ENCODE measurements at regions not wholly inside any gene's neighbourhood (a gene's known extent, or its start where the extent isn't known, plus 50 kb on each side); places are given as distances from the start of the nearest gene placed in this dataset.

- H3K4me3 ChIP-seq = no peak overlapping the region
- H3K4me1 ChIP-seq = no peaks in the 10 kb centered on the region
- H3K9me3 ChIP-seq = no peaks in the 10 kb centered on the region
- H3K36me3 ChIP-seq = no peaks in the 10 kb centered on the region
- peaks cover 0 to 7% (median 0%) of the 10 kb centered on the region in 4 donors for H3K27me3 ChIP-seq
- TF ChIP-seq POLR2A (IDR thresholded peaks at IDR 0.05) (no peak), CTCF (IDR thresholded peaks at IDR 0.05) (no peak)
- no peak overlapping the region for H3K27ac ChIP-seq
- intact Hi-C loops (cut with DNase I) = no loop called here
- no peak for DNase-seq
- WGBS, 2 donors = 73 to 74% methylated on average over 5 of the region's 5 CpGs
These were observed 52.1 kb upstream of the HTATIP2 start for GRCh38 chr11:20311444-20311843.

- H3K36me3 ChIP-seq = no peaks in the 10 kb centered on the region
- H3K4me3 ChIP-seq = no peak overlapping the region
- H3K9me3 ChIP-seq = no peaks in the 10 kb centered on the region
- TF ChIP-seq POLR2A (IDR thresholded peaks at IDR 0.05) = no peak
- TF ChIP-seq CTCF (IDR thresholded peaks at IDR 0.05) = no peak
- H3K27ac ChIP-seq = no peak overlapping the region
- no peak for DNase-seq
- WGBS, 2 donors = 73 to 77% methylated on average over 11 of the region's 11 CpGs
- H3K4me1 ChIP-seq = no peaks in the 10 kb centered on the region
- peaks cover 0 to 7% (median 0%) of the 10 kb centered on the region in 4 donors for H3K27me3 ChIP-seq
- intact Hi-C loops (cut with DNase I) = no loop called here
These were observed 52.7 kb upstream of the HTATIP2 start for GRCh38 chr11:20310596-20311394.

GRCh38 chr11:20310137-20310536, 53.4 kb upstream of the HTATIP2 start:
- Histone ChIP-seq H3K36me3 (no peaks in the 10 kb centered on the region), H3K27me3 (peaks cover 0 to 7% (median 0%) of the 10 kb centered on the region in 4 donors), H3K27ac (no peak overlapping the region), H3K4me3 (no peak overlapping the region), H3K4me1 (no peaks in the 10 kb centered on the region), H3K9me3 (no peaks in the 10 kb centered on the region)
- no peak for DNase-seq
- 38 to 47% methylated on average over 9 of the region's 9 CpGs for WGBS, 2 donors
- no peak for TF ChIP-seq POLR2A (IDR thresholded peaks at IDR 0.05)
- TF ChIP-seq CTCF (IDR thresholded peaks at IDR 0.05) = no peak
- intact Hi-C loops (cut with DNase I) = no loop called here

- TF ChIP-seq CTCF (IDR thresholded peaks at IDR 0.05) (no peak), POLR2A (IDR thresholded peaks at IDR 0.05) (no peak)
These were observed 54.1 kb upstream of the HTATIP2 start for GRCh38 chr11:20309231-20310025.

GRCh38 chr11:20308601-20309000, 54.9 kb upstream of the HTATIP2 start:
- DNase-seq = no peak
- no peak overlapping the region for H3K4me3 ChIP-seq
- intact Hi-C loops (cut with DNase I) = no loop called here
- no peaks in the 10 kb centered on the region for H3K9me3 ChIP-seq
- H3K27me3 ChIP-seq = peaks cover 0 to 15% (median 0%) of the 10 kb centered on the region in 4 donors
- 49 to 63% methylated on average over 1 to 2 of the region's 2 CpGs for WGBS, 2 donors
- TF ChIP-seq POLR2A (IDR thresholded peaks at IDR 0.05) (no peak), CTCF (IDR thresholded peaks at IDR 0.05) (no peak)
- H3K4me1 ChIP-seq = no peaks in the 10 kb centered on the region
- H3K36me3 ChIP-seq = no peaks in the 10 kb centered on the region
- no peak overlapping the region for H3K27ac ChIP-seq

More at GRCh38 chr11:20309231-20310025, 54.1 kb upstream of the HTATIP2 start:
- WGBS, 2 donors = 80 to 84% methylated on average over 5 of the region's 5 CpGs
- Histone ChIP-seq H3K36me3 (no peaks in the 10 kb centered on the region), H3K4me3 (no peak overlapping the region), H3K27ac (no peak overlapping the region), H3K27me3 (peaks cover 0 to 7% (median 0%) of the 10 kb centered on the region in 4 donors), H3K4me1 (no peaks in the 10 kb centered on the region), H3K9me3 (no peaks in the 10 kb centered on the region)
- no peak for DNase-seq
- intact Hi-C loops (cut with DNase I) = no loop called here
